ENCODE measurements at regions not wholly inside any gene's neighbourhood (a gene's known extent, or its start where the extent isn't known, plus 50 kb on each side); places are given as distances from the start of the nearest gene placed in this dataset.

DNA sequence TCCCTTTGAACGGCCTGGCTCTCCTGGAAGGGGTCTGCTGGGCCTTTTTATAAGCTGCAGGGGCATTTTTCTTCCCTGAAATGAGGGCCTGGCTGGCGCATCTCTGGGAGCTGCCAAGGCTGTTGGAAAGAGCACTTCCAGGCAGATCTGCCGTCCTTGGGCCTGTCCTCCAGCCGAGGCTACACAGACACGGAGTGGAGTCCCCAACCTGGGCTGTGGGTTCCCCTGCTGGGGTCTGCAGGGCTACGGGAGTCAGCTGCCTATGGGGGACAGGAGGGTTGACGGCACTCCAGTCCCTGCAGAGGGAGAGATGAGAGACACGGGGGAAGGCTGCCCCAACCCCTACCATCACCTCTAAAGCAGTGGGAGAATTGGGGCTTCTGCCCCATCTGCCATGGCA is 606.6 kb downstream of the TBC1D22A start:
- H3K27me3 ChIP-seq (replicated peaks in 1 of 7), result peaks cover 0 to 57% (median 0%) of the 10 kb centered on the region in 7 donors
- 65 to 81% (median 75%) methylated on average over 5 to 8 of the region's 8 CpGs for WGBS, 5 donors
- DNase-seq, result no peak

GRCh38 chr22:47367993-47368945 is 605.8 kb downstream of the TBC1D22A start:
- TF ChIP-seq POLR2A (IDR thresholded peaks at IDR 0.05) (no peak), POLR2AphosphoS5 (IDR thresholded peaks at IDR 0.05) (no peak)
- TF ChIP-seq, protein P1, sequence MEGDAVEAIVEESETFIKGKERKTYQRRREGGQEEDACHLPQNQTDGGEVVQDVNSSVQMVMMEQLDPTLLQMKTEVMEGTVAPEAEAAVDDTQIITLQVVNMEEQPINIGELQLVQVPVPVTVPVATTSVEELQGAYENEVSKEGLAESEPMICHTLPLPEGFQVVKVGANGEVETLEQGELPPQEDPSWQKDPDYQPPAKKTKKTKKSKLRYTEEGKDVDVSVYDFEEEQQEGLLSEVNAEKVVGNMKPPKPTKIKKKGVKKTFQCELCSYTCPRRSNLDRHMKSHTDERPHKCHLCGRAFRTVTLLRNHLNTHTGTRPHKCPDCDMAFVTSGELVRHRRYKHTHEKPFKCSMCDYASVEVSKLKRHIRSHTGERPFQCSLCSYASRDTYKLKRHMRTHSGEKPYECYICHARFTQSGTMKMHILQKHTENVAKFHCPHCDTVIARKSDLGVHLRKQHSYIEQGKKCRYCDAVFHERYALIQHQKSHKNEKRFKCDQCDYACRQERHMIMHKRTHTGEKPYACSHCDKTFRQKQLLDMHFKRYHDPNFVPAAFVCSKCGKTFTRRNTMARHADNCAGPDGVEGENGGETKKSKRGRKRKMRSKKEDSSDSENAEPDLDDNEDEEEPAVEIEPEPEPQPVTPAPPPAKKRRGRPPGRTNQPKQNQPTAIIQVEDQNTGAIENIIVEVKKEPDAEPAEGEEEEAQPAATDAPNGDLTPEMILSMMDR (IDR thresholded peaks at IDR 0.05 in 8 of 11, conservative IDR thresholded peaks at IDR 0.05 in 3 of 11), result no peak
- H3K36me3 ChIP-seq, result no peaks in the 10 kb centered on the region
- peaks cover 0 to 49% (median 0%) of the 10 kb centered on the region in 7 donors for H3K27me3 ChIP-seq (replicated peaks in 1 of 7)
- 77 to 86% (median 81%) methylated on average over 18 to 21 of the region's 21 CpGs for WGBS, 5 donors
- H3K27ac ChIP-seq, result no peak overlapping the region
- no peaks in the 10 kb centered on the region for H3K4me1 ChIP-seq
- peaks cover 0 to 16% (median 10%) of the 10 kb centered on the region in 8 donors for H3K9me3 ChIP-seq
- no peak overlapping the region for H3K4me3 ChIP-seq
- intact Hi-C loops (cut with DNase I; ENCODE audit: low total_unique reads), result no loop called here
- peak; percentile 48 for DNase-seq

More for the DNA sequence above, 606.6 kb downstream of the TBC1D22A start:
- TF ChIP-seq, protein P1 (IDR thresholded peaks at IDR 0.05 in 8 of 11, conservative IDR thresholded peaks at IDR 0.05 in 3 of 11), result no peak
- TF ChIP-seq POLR2A (IDR thresholded peaks at IDR 0.05), result no peak
- TF ChIP-seq POLR2AphosphoS5 (IDR thresholded peaks at IDR 0.05), result no peak
- Histone ChIP-seq H3K27ac (no peak overlapping the region), H3K9me3 (peaks cover 0 to 10% (median 6%) of the 10 kb centered on the region in 8 donors), H3K36me3 (no peaks in the 10 kb centered on the region), H3K4me1 (no peaks in the 10 kb centered on the region), H3K4me3 (no peak overlapping the region)
- intact Hi-C loops (cut with DNase I; ENCODE audit: low total_unique reads), result no loop called here

DNA sequence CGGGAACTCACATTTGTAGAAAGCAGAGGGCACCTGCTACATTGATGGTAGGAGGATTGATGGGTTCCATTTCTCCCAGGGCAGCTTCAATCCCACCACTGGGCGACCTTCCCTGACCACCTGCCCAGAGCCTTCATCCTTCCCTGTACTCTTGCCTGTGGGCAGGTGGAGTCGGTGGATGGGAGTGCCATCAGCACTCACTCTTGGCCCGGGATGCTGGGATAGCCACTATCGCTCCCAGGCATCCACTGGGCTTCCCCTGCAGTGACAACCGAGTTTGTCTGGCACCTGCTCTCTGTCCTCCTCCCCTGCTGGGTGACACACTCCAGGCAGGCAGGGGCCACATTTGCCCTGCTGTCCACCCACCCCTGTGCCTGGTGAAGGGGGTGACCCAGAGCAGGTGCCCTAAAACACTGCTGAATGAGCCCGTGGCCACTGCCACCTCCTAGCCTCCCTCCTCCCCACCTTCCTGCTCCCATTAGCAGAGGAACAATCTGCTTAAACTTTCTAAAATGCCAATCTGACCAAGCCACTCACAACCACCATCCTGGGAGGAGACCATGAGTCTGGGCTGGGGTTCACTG is 604.7 kb downstream of the TBC1D22A start:
- Histone ChIP-seq H3K4me3 (no peak overlapping the region), H3K36me3 (no peaks in the 10 kb centered on the region), H3K9me3 (peaks cover 0 to 25% (median 16%) of the 10 kb centered on the region in 8 donors), H3K4me1 (no peaks in the 10 kb centered on the region), H3K27ac (no peak overlapping the region), H3K27me3 (replicated peaks in 1 of 7) (peaks cover 0 to 48% (median 0%) of the 10 kb centered on the region in 7 donors)
- TF ChIP-seq, protein P1 (IDR thresholded peaks at IDR 0.05 in 8 of 11, conservative IDR thresholded peaks at IDR 0.05 in 3 of 11), result no peak
- TF ChIP-seq POLR2A (IDR thresholded peaks at IDR 0.05) (no peak), POLR2AphosphoS5 (IDR thresholded peaks at IDR 0.05) (no peak)
- 55 to 83% (median 69%) methylated on average over 7 of the region's 7 CpGs for WGBS, 5 donors
- intact Hi-C loops (cut with DNase I; ENCODE audit: low total_unique reads), result no loop called here
- no peak for DNase-seq

Measured in spleen (tissue), 11 donors.